ENCODE measurements at regions not wholly inside any gene's neighbourhood (a gene's known extent, or its start where the extent isn't known, plus 50 kb on each side); places are given as distances from the start of the nearest gene placed in this dataset.
"Not testable (repeated sequence)": the region's sequence is repeated elsewhere in the genome, so short reads cannot be mapped to it uniquely, and the experiment has no call there.

DNA sequence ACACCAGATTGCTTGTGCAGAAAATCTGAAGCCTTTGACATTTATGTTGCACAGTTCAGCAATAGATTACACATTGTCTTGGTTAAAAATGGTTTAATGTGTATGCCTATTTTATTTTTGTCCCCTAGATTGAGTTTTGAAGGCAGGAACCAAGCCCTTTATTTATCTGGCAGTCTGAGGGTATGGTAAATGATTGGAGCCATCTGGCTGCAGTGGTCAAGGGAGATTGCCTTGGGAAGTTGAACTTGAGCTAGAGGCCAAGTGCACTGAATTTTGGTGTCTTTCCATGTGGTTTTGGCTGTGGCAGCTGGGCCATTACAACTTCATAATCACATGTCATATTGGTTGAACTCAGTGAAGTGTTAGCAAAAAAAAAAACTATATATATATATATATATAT lies 248.7 kb upstream of the C2CD4B start:
- no peak for DNase-seq

DNA sequence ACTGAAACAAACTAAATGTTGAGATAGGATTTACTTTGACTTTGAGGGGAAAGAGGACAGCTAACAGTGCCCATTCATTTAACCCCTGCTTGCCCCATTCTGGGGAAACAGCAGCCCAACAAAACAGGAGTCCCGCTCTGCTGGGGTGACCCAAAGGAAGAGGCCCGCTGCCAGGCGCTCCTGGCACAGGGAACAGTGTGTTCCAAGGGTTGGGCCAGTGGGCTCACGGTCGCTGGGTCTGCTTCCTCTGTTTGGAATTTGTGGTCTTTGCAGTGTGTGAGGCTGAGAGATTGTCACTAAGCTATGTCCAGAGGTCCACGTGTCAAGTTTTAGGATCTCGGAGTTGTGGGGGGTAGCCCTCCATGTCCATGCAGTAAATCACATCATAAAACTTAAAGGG lies 250.4 kb upstream of the C2CD4B start:
- DNase-seq: no peak

DNA sequence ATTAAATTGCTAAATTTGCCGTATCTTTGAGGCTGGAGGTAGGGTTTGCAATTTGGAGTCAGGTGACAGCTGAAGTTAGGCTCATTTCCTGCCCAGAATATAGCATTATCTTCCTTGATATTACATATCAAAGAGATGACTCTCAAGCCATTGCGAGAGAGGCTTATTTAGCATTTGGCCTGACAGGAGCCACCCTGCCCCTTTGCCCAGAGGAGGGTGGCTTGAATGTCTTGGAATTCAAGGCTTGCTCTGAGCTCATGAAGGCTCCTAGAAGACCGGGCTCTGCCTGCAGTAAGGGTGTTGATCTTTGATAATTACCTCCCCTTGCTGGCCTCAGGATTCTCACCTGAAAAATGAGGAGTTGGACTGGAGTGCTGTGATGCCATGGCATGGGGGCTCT lies 251.4 kb upstream of the C2CD4B start:
- DNase-seq: no peak

DNA sequence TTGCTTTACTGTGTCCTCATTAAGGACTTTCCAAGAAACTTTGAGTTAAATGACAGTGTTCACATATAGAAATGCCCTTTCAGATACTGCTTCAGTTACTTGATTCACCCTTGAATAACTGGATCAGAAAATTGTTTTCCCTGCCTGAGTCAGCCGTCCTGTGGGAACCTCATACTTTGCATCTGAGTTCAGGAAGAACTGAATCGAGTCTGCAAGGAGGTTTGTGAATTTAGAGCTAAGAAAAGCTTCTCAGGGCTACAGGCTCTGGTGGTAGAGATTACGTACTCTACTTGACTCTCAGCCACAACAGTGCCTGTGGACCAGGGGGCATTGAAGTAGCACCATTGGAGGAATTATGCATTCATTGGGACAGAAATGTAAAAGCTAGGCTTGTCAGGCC lies 252.4 kb upstream of the C2CD4B start:
- DNase-seq: no peak

DNA sequence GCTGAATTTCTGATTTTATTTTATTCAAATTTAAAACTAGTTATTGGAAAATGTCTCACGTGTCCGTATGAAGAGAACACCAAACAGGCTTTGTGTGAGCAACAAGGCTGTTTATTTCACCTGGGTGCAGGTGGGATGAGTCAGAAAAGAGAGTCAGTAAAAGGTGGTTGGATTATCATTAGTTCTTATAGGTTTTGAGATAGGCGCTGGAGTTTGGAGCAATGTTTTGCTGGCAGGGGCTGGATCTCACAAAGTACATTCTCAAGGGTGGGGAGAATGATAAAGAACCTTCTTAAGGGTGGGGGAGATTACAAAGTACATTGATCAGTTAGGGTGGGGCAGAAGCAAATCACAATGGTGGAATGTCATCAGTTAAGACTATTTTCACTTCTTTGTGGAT lies 253.4 kb upstream of the C2CD4B start:
- not testable (repeated sequence) for DNase-seq

DNA sequence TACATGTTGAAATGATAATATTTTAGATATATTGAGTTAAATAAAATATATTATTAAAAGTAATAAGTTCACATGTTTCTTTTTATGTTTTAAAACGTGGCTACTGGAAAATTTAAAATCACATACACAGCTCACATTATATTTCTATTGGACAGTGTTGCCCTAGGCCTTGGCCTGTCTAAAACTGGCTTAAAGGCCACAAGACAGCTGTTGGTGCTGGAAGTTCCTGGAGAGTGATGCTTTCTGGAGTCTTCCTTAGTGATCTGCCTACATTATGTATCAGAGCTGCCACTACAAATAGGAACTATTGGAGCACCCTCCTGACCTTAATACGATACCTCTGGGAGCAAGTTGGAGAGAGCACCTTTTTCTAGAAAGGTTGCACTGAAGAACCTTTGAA lies 254.1 kb upstream of the C2CD4B start:
- no peak for DNase-seq

DNA sequence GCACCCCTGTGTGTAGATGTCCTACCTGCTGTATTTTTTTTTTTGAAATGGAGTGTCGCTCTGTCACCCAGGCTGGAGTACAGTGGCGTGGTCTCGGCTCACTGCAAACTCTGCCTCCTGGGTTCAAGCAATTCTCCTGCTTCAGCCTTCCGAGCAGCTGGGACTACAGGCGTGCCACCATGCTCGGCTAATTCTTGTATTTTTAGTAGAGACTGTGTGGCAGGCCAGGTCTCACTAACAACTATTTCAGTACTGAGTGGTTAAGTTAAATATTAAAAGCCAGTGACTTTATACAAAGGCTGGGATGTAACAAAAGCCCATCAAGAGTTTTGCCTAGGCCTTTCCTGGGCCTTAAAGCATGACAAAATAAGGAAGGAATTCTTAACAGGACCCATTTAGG lies 255.3 kb upstream of the C2CD4B start:
- DNase-seq: not testable (repeated sequence)

DNA sequence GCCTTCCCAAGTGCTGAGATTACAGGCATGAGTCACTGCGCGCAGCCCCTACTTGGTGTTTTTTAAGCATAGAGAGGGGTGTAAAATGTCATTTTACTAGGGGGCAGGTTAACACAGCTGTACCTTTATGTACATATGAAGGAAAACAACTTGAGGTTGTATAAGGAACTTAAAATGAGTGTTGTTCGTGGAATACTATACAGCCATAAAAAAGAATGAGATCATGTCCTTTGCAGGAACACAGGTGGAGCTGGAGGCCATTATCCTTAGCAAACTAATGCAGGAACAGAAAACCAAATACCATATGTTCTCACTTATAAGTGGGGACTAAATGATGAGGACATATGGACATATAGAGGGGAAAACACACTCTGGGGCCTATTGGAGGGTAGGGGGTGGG lies 256.2 kb upstream of the C2CD4B start:
- no peak for DNase-seq

DNA sequence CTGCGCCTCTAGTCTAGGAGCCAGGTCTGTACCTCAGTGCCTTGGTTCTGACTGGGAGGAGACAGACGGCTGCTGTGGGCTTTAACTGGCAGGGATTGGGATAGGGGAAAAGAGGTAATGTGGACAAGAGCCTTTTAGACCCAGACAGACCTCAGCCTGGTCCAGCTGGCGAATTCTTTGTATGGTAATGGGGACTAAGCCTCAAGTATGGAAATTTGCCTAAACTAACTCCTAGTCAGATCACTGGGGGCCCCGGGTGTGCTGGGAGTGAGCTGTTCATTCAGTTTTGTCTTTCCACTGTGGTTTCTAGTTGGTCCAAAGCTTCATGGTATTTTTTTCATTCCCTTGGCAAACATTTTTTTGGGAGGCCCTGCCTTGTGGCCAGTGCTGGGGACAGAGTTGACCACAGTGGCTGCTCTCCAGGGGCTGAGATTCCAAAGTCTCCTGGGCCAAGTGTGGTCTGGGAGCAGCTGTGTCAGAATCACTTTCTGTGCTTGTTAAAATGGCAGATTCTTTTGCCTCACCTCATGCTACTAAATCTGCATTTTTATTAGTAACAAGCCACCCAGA lies 261.4 kb upstream of the C2CD4B start:
- no peak for DNase-seq

DNA sequence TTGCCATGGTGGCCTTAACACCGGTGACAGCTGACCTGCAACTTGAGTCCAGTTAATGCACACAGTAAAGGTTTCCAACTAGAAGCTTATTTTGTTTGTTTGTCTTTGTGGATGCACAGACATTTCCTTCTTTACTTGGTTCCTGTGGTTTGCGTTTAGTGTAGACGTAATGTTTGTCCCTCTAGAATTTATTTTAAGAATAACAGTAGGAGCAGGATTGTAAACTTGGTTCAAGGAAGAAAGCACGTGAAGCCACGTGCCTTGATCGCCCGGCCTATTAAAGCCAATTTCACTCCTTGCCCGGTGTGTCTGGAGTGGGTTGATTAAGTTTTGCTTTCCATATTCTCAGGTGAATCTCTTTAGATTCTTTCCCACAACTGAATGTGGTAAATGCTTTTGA lies 263.2 kb upstream of the C2CD4B start:
- no peak for DNase-seq

DNA sequence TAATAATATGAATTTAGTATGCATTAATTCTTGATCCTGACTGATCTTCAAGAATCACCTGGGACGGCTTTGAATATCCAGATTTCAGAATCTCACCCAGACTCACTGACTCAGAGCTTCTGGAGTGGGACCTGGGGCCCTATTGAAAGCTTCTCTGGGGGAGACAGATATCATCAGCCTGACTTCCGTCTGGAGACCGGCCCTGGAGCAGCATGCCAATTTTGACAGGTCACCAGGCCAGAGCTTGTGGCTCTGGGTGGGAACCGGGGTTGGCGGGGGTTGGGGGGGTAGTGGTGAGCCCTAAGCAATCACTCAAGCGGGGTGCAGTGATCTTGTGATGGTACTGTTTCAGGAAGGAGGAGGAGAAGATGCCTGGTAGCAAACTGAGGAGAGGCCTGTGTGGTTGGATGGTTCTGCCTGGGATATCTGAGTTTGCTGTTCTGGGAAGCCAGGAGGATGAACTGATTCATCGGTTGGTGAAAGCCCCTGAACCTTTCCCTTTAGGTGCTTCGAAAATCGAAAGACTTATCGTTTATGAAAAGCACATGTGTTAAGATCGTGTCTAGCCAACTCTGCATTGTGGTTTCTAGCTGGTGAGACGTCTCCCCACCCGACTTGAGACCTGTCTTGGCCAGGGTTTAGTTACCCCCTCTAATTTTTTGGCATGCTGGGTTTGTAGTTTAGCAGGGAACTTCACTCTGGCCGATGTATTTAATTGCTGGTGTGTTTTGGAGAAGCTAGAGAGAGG lies 263.9 kb upstream of the C2CD4B start:
- DNase-seq: no peak

DNA sequence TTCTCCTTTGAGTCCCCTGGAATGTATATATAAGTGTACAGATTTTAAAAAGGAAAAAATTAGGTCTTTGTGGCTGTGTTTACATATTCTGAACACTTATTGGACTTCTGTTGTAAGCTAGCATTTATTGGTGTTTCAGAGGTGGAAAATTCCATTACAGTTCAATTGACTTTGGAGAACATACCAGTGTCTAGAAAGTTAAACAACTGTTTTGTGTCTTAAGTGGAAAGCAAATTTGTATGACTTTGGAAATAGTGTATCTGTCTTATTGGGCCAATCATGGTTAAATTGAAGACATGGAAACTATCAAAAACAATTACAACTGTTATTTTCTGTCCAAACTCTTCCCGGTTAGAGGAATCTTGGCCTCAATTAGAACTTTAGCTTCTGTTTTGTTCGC lies 265.0 kb upstream of the C2CD4B start:
- DNase-seq: no peak

DNA sequence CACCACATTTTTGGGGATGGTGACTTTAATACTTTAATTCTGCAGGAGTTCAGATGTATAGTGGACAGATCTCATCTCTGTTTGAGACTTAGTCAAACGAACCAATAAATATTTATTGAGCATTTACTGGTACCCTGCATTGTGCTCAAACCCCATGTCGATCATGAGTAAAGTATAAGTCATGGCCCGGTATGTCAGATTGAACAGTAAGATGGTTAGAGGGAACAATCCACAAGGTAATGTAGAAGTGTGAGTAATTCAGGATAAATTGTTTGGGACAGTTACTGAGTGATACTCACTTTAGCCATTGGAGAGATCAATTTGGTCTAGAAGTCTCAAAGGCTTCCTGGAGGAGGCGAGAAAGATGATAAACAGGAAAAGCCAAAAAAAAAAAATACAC lies 265.5 kb upstream of the C2CD4B start:
- no peak for DNase-seq

DNA sequence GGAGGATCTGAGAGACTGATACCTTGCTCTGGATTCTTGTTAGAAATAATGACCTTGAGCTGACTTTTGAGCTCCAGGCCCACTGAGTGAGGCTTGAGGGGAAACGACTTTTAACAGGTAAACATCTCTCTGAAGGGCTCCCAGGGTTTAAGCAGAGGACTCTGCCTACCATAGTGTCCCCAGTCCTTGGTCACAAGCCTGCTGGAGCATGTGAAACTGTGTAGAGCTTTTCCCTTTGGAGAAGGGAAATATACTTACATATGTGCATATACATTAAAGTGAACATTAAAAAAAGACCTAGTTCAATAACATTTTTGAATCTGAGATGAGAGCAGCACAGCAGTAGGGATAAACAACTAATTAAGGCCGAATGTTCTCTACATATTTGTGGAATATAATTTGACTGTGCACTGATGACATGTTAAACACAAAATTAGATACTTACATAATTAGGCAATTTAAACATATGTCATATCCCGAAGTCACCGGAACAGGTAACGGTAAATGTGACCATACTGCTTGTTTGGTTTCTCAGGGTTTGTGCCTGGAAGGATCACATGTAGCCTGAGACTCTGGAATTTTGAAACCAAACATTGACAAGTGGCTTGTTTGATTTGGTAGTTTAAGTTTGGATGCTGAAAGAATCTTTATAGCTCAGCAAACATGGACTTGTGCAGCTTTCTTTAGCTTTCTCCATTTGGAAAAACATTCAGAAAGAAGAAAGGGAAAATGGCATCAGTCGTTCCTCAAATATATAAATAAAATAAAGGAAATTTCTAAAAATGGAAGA lies 266.1 kb upstream of the C2CD4B start:
- DNase-seq: no peak

DNA sequence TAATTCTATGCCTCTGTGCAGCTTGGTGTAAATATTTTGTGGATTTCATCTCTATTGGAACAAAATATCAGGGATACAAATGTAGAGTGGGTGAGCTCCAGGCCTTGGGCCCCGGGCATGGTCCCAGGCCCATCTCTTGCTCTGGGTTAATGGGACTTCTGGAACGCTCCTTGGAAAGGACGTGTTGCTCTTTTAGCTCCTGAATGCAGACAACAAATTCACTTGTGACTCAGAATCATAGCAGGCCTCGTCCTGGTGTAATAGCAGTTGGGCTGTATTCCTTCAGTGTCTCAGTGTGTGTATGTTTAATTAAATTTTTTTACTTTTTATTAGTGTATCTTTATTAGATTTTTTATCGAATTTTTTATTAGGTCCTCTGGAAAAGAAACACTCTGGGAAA lies 266.7 kb upstream of the C2CD4B start:
- no peak for DNase-seq

DNA sequence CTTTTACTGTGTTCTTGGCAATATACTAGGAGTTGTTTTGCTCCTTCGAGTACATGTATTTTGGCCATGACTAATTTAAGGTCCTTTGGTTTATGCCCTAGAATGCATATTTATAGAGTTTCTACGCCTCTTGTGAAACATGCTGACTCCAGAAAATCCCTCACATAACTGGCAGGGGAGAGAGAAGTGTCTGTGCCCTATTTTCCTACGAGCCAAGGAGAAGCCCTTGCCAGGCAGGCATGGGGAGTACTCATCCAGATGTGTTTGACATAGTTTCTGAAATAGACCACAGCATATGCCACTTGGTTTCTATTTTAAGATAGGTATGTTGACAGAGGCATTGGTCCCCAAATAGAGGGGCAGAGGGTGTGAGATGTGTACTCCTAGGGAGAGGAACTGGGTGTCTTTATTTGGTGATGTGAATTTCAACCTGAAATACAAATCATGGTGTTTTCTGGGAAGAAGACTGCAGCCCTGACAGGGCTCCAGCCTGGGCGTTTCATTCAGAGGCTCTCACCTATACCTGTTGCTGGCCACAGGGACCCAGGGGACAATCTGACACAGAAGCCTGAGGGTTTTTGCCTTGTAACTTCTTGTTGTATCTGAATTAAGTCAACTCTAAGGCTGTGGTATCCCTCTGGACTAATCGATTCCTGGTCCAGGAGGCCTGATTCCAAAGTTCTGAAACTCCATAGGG lies 267.8 kb upstream of the C2CD4B start:
- no peak for DNase-seq

DNA sequence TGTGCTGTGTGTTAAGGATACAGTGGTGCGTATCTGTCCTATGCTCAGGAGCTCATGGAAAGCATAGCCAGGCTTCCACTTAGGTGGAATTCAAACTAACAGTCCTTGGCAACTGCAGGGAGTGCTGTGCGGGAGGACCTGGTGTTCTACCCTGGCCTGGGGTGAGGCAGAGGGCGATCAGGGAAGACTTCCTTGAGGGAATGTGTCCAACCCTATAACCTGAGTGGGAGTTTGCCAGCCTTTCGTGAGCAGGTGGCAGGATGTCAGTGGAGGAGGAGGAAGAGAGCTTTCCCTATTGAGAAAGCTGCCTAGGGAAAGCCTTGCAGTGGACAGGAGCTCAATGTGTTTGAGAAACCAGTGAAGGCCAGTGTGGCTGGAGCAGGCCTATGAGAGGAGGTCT lies 271.1 kb upstream of the C2CD4B start:
- DNase-seq: no peak

DNA sequence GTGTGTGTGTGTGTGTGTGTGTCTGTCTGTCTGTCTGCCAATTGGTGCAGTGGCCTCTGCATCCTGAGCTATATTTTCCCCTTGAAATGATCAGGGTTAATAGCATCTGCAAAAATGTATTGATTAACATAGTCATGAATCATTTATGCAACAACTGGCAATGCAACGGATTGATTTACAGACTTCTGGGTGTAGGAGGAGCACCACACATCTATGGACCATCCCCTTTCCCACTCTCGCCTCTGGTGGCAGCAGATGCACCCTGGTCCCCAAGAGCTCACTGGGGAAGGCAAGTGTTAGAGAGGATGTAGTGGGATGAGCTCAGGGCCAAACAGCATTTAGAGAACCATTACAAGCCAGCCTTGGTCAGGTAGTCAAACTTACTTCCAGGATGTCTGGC lies 272.7 kb upstream of the C2CD4B start:
- DNase-seq: no peak

DNA sequence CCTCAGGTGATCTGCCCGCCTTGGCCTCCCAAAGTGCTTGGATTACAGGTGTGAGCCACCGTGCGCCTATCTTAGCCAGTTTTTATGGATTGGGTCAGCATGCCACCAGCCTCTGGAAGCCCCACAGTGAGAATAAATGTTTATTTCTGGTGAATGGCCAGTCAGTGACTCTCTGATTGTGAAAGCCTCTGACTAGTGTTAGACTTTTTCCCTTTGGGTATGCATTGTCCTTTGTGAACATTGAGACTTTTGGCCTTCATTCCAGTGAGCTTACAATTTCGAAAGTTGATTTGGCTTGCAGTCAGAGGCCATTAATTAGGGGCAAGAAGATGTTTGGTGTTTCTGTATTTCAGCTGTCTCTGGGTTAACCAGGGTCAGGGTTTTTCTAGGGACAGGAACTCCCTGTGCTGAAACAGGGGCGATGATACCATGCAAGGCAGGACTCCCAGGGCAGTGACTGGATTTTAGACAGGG lies 274.5 kb upstream of the C2CD4B start:
- DNase-seq: no peak

DNA sequence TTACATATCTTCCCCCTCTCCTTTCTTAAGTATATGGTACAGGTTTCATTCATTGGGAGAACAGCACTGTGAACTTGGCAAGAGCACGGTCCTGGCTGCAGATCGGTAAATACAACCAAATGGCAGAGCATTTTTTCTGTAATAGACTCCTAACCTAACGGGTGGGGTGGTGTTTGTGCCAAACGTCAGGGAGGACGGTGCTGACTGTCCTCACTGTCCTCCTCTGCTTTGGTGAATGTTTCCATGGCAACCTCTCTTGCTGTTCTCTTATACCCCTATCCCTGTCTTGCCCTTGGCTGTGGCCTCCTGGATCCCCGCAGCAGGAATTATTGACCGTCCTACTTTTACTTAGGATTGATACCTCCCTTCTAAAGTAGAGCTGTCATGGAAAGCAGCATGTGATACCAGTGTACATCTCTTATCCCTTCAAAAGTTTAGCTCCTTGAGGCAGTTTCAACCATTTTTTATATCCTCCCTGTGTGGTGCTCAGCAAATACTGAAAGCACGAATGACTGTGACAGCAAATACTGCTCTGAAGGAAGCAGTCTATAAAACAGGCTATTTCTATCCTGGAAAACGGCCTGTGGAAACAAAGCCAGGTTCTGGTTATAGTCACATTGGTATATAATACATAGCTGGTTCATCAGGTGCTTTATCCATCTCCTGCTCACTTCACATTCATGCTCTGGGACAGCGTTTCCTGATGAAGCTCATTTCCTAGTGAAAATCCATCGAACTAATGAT lies 275.4 kb upstream of the C2CD4B start:
- DNase-seq: no peak

DNA sequence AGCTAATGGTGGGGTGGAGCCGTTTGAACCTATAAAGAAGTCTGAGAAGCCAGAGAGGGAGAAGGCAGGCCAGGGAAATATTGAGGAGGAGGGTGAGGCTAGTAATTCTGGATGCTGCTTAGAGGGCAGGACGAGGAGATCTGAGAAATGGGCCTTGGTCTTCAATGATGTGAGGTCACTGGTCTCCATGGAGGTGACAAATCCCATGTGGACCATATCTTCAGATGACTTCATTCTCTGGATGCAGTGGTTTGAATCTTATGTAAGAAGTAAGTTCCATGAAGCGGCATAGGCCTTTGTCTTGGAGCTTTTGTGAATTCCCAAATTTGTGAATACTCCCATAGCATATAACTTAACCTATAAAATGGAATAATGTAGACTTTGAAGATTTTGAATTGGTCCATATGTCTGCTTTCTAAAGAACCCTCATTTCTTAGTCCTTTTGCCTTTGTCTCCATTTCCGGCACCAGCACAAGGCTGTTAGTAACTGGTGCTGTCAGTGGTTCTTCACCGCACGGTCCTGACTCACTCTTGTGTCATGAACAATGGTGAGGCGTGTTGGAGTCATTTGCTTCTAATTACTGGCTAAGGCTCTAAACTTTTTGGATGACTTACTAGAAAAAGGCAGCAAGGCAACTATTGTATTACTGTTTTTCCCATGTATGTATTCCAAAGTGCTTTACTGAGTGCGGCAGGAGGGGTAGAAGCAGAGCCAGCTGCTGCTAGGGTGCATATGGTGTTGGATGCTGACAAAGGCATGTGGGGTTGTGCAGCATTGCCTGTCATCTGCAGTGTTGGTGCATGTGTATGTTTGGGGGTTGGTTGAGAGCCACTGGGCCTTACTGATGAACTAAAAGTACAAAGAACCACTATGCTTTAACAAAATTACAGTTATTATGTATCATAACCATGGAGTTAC lies 279.3 kb upstream of the C2CD4B start:
- no peak for DNase-seq

DNA sequence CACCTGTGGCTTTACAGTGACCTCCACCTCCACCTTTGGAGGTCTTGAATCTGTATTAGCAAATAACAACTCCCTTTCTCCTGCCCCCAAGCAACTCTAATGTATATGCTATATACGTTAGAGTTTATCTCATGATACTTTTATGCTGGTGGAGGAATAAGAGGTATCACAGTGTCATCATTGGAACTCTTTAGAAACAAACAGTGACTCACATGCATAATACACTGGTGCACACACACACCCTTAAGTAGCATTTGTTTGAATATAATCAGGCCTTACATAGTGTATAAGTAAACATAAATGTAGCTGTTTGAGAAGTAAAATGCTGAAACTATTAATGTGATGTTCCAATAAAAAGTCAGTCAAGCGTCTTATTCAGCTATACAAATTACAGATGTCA lies 280.2 kb upstream of the C2CD4B start:
- DNase-seq: no peak

All from NCI-H1048 (cell line).